ENCODE measurements at regions not wholly inside any gene's neighbourhood (a gene's known extent, or its start where the extent isn't known, plus 50 kb on each side); places are given as distances from the start of the nearest gene placed in this dataset.
A peak's percentile ranks its signal among the peaks of the same experiment; 100 is the strongest.
"Not testable (repeated sequence)": the region's sequence is repeated elsewhere in the genome, so short reads cannot be mapped to it uniquely, and the experiment has no call there.

- H3K36me3 Mint-ChIP-seq; DNase-seq (ENCODE audit: extremely low spot score, unreplicated experiment): not testable (repeated sequence)
- peaks cover 12% of the 10 kb centered on the region for H3K4me1 Mint-ChIP-seq (ENCODE audit: unreplicated experiment)
These were observed 140.9 kb upstream of the GOLGA6L4 start for GRCh38 chr15:84094720-84095119.

GRCh38 chr15:84097053-84097452 lies 138.5 kb upstream of the GOLGA6L4 start:
- H3K9me3 Mint-ChIP-seq; H3K36me3 Mint-ChIP-seq; H3K27ac Mint-ChIP-seq; H3K4me3 Mint-ChIP-seq; H3K27me3 Mint-ChIP-seq; DNase-seq (ENCODE audit: extremely low spot score, unreplicated experiment): not testable (repeated sequence)
- peaks cover 12% of the 10 kb centered on the region for H3K4me1 Mint-ChIP-seq (ENCODE audit: unreplicated experiment)

More at GRCh38 chr15:84094720-84095119, 140.9 kb upstream of the GOLGA6L4 start:
- not testable (repeated sequence) for H3K4me3 Mint-ChIP-seq, H3K27me3 Mint-ChIP-seq, H3K9me3 Mint-ChIP-seq, H3K27ac Mint-ChIP-seq

GRCh38 chr15:84098604-84099003 lies 137.0 kb upstream of the GOLGA6L4 start:
- Mint-ChIP-seq H3K9me3 (no peaks in the 10 kb centered on the region), H3K27me3 (no peaks in the 10 kb centered on the region), H3K27ac (no peak overlapping the region), H3K4me1 (ENCODE audit: unreplicated experiment) (peaks cover 12% of the 10 kb centered on the region), H3K36me3 (no peaks in the 10 kb centered on the region), H3K4me3 (no peak overlapping the region)
- no peak for TF ChIP-seq CTCF (conservative IDR thresholded peaks at IDR 0.05)
- no peak for DNase-seq (ENCODE audit: extremely low spot score, unreplicated experiment)

GRCh38 chr15:84099181-84099580 lies 136.4 kb upstream of the GOLGA6L4 start:
- no peaks in the 10 kb centered on the region for H3K27me3 Mint-ChIP-seq
- H3K9me3 Mint-ChIP-seq, result no peaks in the 10 kb centered on the region
- H3K4me3 Mint-ChIP-seq, result no peak overlapping the region
- peaks cover 12% of the 10 kb centered on the region for H3K4me1 Mint-ChIP-seq (ENCODE audit: unreplicated experiment)
- no peak for TF ChIP-seq CTCF (conservative IDR thresholded peaks at IDR 0.05)
- DNase-seq (ENCODE audit: extremely low spot score, unreplicated experiment), result no peak
- H3K27ac Mint-ChIP-seq, result no peak overlapping the region
- H3K36me3 Mint-ChIP-seq, result no peaks in the 10 kb centered on the region

GRCh38 chr15:84103345-84103744 lies 132.2 kb upstream of the GOLGA6L4 start:
- H3K27ac Mint-ChIP-seq, result no peak overlapping the region
- H3K4me1 Mint-ChIP-seq (ENCODE audit: unreplicated experiment), result peaks cover 11% of the 10 kb centered on the region
- no peak overlapping the region for H3K4me3 Mint-ChIP-seq
- no peaks in the 10 kb centered on the region for H3K9me3 Mint-ChIP-seq
- H3K36me3 Mint-ChIP-seq, result no peaks in the 10 kb centered on the region
- DNase-seq (ENCODE audit: extremely low spot score, unreplicated experiment), result no peak
- TF ChIP-seq CTCF (conservative IDR thresholded peaks at IDR 0.05), result no peak
- H3K27me3 Mint-ChIP-seq, result no peaks in the 10 kb centered on the region

GRCh38 chr15:84104853-84105252 lies 130.7 kb upstream of the GOLGA6L4 start:
- TF ChIP-seq CTCF (conservative IDR thresholded peaks at IDR 0.05), result no peak
- no peaks in the 10 kb centered on the region for H3K27me3 Mint-ChIP-seq
- no peak for DNase-seq (ENCODE audit: extremely low spot score, unreplicated experiment)
- H3K27ac Mint-ChIP-seq, result no peak overlapping the region
- H3K4me3 Mint-ChIP-seq, result no peak overlapping the region
- no peaks in the 10 kb centered on the region for H3K36me3 Mint-ChIP-seq
- H3K9me3 Mint-ChIP-seq, result no peaks in the 10 kb centered on the region
- no peaks in the 10 kb centered on the region for H3K4me1 Mint-ChIP-seq (ENCODE audit: unreplicated experiment)

GRCh38 chr15:84108728-84109127 lies 126.8 kb upstream of the GOLGA6L4 start:
- no peak overlapping the region for H3K27ac Mint-ChIP-seq
- H3K4me1 Mint-ChIP-seq (ENCODE audit: unreplicated experiment), result peaks cover 6% of the 10 kb centered on the region
- H3K27me3 Mint-ChIP-seq, result no peaks in the 10 kb centered on the region
- no peaks in the 10 kb centered on the region for H3K9me3 Mint-ChIP-seq
- peak; percentile 59 for TF ChIP-seq CTCF (conservative IDR thresholded peaks at IDR 0.05)
- H3K4me3 Mint-ChIP-seq, result no peak overlapping the region
- DNase-seq (ENCODE audit: extremely low spot score, unreplicated experiment), result no peak
- no peaks in the 10 kb centered on the region for H3K36me3 Mint-ChIP-seq

Measured in type B pancreatic cell (in vitro differentiated cells).